OCI-LY1 (cell line): ENCODE measurements at regions not wholly inside any gene's neighbourhood (a gene's known extent, or its start where the extent isn't known, plus 50 kb on each side); places are given as distances from the start of the nearest gene placed in this dataset.
"Not testable (repeated sequence)": the region's sequence is repeated elsewhere in the genome, so short reads cannot be mapped to it uniquely, and the experiment has no call there.

Experiments
- H2AFZ ChIP-seq: fragments of 200-600 bp; sonication (generic), shearing (Covaris generic); 2 replicates; pipeline ENCODE4 v1.6.0; 2014; ENCODE audit warnings: antibody characterized with exemption, mild to moderate bottlenecking, low read length
- H3F3A ChIP-seq: fragments of 200-600 bp; sonication (generic), shearing (Covaris generic); 2 replicates; pipeline ENCODE4 v1.6.0; 2014; ENCODE audit warnings: mild to moderate bottlenecking, antibody characterized with exemption, low read length, moderate library complexity; ENCODE audit not compliant: insufficient read depth
- H3K27ac ChIP-seq: fragments of 200-600 bp; sonication (generic); 2 replicates; pipeline ENCODE4 v1.5.1; 2014; ENCODE audit warnings: low read length, mixed run types, mild to moderate bottlenecking, low read depth; ENCODE audit not compliant: poor library complexity, severe bottlenecking
- H3K27me3 ChIP-seq: fragments of 200-600 bp; sonication (generic); 2 replicates; pipeline ENCODE4 v1.6.0; 2014; ENCODE audit warnings: antibody characterized with exemption, mild to moderate bottlenecking, low read length, moderate library complexity; ENCODE audit not compliant: insufficient read depth
- H3K36me3 ChIP-seq: fragments of 200-600 bp; sonication (generic); 2 replicates; pipeline ENCODE4 v1.6.1; 2014; ENCODE audit warnings: mild to moderate bottlenecking, antibody characterized with exemption, low read length, moderate library complexity, mixed read lengths; ENCODE audit not compliant: insufficient read depth
- H3K4me1 ChIP-seq: fragments of 200-600 bp; sonication (generic); 2 replicates; pipeline ENCODE4 v1.5.1; 2014; ENCODE audit warnings: mild to moderate bottlenecking, low read length, moderate library complexity; ENCODE audit not compliant: insufficient read depth, severe bottlenecking
- H3K4me2 ChIP-seq: fragments of 200-600 bp; sonication (generic), shearing (Covaris generic); 2 replicates; pipeline ENCODE4 v1.6.1; 2014; ENCODE audit warnings: low read length
- H3K4me3 ChIP-seq: fragments of 200-600 bp; sonication (generic); 2 replicates; pipeline ENCODE4 v1.5.1; 2014; ENCODE audit warnings: low read length, low read depth, mild to moderate bottlenecking, mixed read lengths; ENCODE audit not compliant: poor library complexity, severe bottlenecking
- H3K79me2 ChIP-seq: fragments of 200-600 bp; shearing (Covaris generic); 2 replicates; pipeline ENCODE4 v1.6.1; 2016; ENCODE audit warnings: mixed run types, low read length, mixed read lengths; ENCODE audit not compliant: insufficient read depth
- H3K9ac ChIP-seq: fragments of 200-600 bp; sonication (generic), shearing (Covaris generic); 2 replicates; pipeline ENCODE4 v1.6.1; 2014; ENCODE audit warnings: mild to moderate bottlenecking, low read length, mixed read lengths
- H3K9me2 ChIP-seq: fragments of 200-600 bp; sonication (generic), shearing (Covaris generic); 2 replicates; pipeline ENCODE4 v1.6.1; 2014; ENCODE audit warnings: low read depth, mild to moderate bottlenecking, low read length, mixed read lengths
- H3K9me3 ChIP-seq: fragments of 200-600 bp; shearing (Covaris generic); 2 replicates; pipeline ENCODE4 v1.6.1; 2014; ENCODE audit warnings: low read length, mixed read lengths
- H4K20me1 ChIP-seq: fragments of 200-600 bp; sonication (generic), shearing (Covaris generic); 2 replicates; pipeline ENCODE4 v1.6.0; 2016; ENCODE audit warnings: mild to moderate bottlenecking, low read length; ENCODE audit not compliant: insufficient read depth
- CTCF ChIP-seq: fragments of 200-600 bp; sonication (generic), shearing (Covaris generic); IDR thresholded peaks from 2 replicates; pipeline ENCODE4 v1.5.1; 2017; ENCODE audit warnings: mild to moderate bottlenecking, antibody characterized with exemption, low read length, moderate library complexity, mixed read lengths
- EZH2 ChIP-seq: fragments of 200-600 bp; sonication (generic), shearing (Covaris generic); IDR thresholded peaks from 2 replicates; pipeline ENCODE4 v1.8.0; 2017; ENCODE audit warnings: borderline replicate concordance, mixed run types, mild to moderate bottlenecking, antibody characterized with exemption, low read length, moderate library complexity, mixed read lengths

- no peaks in the 10 kb centered on the region for H3K9me3 ChIP-seq
- H3F3A ChIP-seq: no peaks in the 10 kb centered on the region
- H3K79me2 ChIP-seq: no peaks in the 10 kb centered on the region
- no peaks in the 10 kb centered on the region for H3K27me3 ChIP-seq
- H4K20me1 ChIP-seq: no peaks in the 10 kb centered on the region
- H3K9ac ChIP-seq: no peak overlapping the region
- no peaks in the 10 kb centered on the region for H3K9me2 ChIP-seq
- no peaks in the 10 kb centered on the region for H3K4me1 ChIP-seq
- H3K4me2 ChIP-seq: no peak overlapping the region
- TF ChIP-seq EZH2 (no peak), CTCF (no peak)
- H3K4me3 ChIP-seq: no peak overlapping the region
- no peak overlapping the region for H2AFZ ChIP-seq
- no peak overlapping the region for H3K27ac ChIP-seq
- H3K36me3 ChIP-seq: no peaks in the 10 kb centered on the region
These were observed 865.1 kb upstream of the ACVR2A start for GRCh38 chr2:146979746-146980145.

- Histone ChIP-seq H3K4me1 (no peaks in the 10 kb centered on the region), H2AFZ (no peak overlapping the region), H4K20me1 (no peaks in the 10 kb centered on the region), H3K4me3 (no peak overlapping the region), H3K79me2 (no peaks in the 10 kb centered on the region), H3K9me2 (no peaks in the 10 kb centered on the region), H3F3A (no peaks in the 10 kb centered on the region), H3K9me3 (no peaks in the 10 kb centered on the region), H3K9ac (no peak overlapping the region), H3K4me2 (no peak overlapping the region), H3K27me3 (no peaks in the 10 kb centered on the region), H3K36me3 (no peaks in the 10 kb centered on the region), H3K27ac (no peak overlapping the region)
- no peak for TF ChIP-seq EZH2
- no peak for TF ChIP-seq CTCF
These were observed 866.0 kb upstream of the ACVR2A start for GRCh38 chr2:146978577-146979555.

GRCh38 chr2:146970981-146971380 is 873.8 kb upstream of the ACVR2A start:
- H3K4me1 ChIP-seq, H3K79me2 ChIP-seq, H4K20me1 ChIP-seq, H3K4me2 ChIP-seq, H3K9me2 ChIP-seq, H3K27me3 ChIP-seq, H3F3A ChIP-seq, H3K36me3 ChIP-seq, H3K9me3 ChIP-seq, H2AFZ ChIP-seq, H3K4me3 ChIP-seq, H3K27ac ChIP-seq, H3K9ac ChIP-seq: not testable (repeated sequence)

GRCh38 chr2:146969703-146970102 is 875.1 kb upstream of the ACVR2A start:
- not testable (repeated sequence) for H3K79me2 ChIP-seq, H3K4me2 ChIP-seq, H3K27me3 ChIP-seq, H3F3A ChIP-seq, H3K9me3 ChIP-seq, H3K9me2 ChIP-seq, H3K36me3 ChIP-seq, H3K4me3 ChIP-seq, H3K4me1 ChIP-seq, H2AFZ ChIP-seq, H3K27ac ChIP-seq, H3K9ac ChIP-seq, H4K20me1 ChIP-seq
